NCI-H187 (cell line): ENCODE measurements at regions not wholly inside any gene's neighbourhood (a gene's known extent, or its start where the extent isn't known, plus 50 kb on each side); places are given as distances from the start of the nearest gene placed in this dataset.

ENCODE experiments used
- DNase-seq, 2 experiments: peaks; one replicate each; lab custom pipeline; 2025; lab: John Stamatoyannopoulos, UW

DNA sequence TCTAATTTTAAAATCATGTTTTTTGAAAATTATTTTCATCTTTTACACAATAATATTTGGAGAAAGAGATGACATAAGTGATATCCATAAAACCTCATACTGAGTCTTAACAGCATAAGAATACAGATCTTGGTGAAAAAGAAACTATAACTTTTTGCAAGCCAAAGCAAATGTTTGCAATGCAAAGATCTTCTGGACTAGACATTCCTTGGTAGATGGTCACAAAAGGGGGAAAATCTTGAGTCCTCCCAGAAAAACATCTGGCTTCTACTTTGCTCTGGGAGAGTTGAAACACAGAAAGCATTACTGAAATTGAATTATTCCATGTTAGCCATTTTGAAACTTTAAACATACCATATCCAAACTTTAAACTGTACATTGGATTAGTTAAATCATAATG lies 308.2 kb downstream of the ANXA1 start:
- no peak for DNase-seq

DNA sequence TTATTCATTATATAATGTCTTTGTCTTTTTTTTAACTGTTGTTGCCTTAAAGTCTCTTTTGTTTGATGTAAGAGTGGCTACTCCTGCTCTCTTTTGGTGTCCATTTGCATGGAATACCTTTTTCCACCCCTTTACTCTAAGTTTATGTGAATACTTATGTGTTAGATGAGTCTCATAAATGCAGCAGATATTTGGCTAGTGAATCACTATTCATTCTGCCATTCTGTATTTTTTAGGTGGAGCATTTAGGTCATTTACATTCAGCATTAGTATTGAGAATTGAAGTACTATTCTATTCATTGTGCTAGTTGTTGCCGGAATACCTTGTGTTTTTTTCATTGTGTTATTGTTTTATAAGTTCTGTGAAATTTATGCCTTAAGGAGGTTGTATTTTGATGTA lies 317.1 kb downstream of the ANXA1 start:
- DNase-seq = no peak

DNA sequence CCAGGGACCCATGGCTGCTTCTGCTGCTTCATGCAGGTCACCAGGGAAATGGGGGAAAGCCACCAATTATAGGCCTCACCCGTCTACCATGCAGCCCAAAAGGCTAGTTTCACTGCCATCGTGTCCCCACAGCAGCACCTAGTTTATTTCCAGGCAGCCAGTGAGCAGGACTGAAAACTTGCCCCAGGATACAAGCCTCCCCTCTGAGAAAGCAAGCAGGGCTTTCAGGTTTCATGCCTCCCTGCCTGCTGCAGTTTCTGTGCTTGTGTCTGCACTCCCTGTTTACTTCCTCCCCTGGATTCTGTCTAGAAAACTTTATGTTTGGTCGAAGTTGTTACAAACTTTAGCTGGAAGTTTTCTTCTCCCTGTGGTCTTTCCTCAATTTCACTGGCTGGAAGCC lies 319.1 kb downstream of the ANXA1 start:
- no peak for DNase-seq

DNA sequence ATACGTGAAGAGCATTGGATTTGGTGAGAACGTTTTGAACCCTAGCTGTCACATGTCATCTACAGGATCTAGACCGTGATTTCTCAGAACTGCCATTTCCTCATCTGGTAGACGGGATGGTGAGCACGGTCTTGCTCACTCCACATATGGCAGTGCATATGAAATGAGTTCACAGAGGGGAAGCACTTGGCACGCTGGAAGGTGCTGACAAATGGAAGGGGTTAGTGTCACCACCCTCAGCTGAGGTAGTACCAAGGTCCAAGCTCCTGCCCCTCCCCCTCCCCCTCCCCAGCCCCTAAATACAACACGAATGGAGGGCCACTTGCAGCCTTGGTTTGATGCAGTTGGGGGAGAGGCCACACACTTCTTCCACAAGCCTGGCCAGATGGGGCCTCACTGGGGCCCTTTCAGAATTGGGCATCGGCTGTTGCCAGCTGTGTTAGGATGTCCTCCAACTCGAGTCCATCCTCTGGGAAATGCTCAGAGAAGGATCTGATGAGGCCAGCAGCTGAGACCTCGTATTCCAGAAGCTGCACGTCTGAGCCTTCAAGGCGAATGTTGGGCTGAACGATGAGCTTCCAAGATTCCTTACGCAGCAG lies 322.4 kb downstream of the ANXA1 start:
- no peak for DNase-seq

DNA sequence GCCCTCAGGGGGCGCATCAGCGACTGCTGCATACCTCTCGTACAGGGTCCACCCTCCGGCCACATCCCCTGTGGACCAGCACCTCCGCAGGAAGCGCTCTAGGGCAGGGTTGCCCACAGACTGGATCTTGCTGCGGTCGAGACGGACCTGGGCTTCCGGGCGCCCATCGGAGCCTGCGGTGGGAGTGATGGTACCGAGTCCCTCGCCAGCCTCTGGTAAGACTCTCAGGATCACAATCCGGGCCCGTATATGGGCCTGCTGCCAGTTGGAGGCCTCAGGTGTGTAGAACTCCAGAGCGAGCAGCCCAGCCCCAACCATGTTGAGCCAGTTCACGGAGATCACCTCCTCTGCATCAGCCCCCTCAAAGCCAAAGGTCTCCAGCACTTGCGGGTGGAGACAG lies 323.0 kb downstream of the ANXA1 start:
- DNase-seq = no peak

DNA sequence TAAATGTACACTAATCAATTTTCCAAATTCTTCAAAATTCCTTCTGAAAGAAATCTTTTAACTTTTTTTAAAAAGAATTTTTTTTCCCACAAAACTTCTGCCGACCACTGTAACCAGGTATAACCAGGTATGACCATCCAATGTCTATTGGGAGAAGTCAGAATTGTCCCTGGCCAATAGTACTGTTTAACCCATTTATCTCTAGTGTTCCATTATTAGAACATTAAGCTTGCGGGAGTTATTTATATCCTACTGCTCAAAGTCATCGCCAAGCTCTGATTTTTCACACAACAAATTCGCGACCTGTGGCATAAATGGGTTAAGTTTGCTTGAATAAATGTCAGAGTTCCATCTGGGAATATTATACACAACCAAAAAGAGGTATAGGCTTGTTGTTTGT lies 343.2 kb downstream of the ANXA1 start:
- no peak for DNase-seq

DNA sequence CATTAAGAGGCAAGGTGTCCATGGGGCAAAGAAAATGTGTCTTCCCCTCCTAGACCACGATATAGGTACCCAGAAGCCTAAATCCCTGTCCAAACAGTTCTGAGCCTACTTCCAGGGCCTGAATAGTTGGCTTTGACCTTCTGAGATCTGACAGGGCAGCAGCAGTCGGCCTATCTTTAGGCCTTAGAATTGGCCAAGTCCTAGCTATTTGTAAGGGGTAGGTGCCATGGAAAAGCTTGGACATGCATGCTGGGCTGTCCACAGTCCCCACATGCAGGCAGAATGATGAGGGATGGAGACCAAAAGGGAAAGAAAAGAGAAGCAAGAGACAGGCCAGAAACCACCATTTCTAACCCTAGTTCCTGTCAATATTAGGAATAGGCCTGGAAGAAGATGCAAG lies 346.1 kb downstream of the ANXA1 start:
- no peak for DNase-seq

DNA sequence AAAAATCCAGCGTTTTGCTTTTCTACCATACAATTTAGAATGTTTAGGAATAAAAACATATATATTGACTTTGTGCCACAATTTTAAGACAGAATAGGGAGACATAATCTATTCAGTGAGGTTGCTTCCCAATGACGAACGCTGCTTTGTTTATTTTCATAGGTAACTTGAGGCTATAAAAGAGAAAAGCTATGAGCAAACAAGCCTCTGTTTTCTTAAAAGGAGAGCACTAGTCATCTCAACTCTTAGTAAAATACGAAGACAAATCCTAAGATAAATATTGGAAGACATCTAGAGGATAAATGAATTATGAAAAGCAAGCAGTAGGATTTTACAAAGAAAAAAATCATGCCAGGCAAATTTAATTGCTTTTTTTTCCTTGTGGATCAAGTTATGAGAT lies 363.6 kb downstream of the ANXA1 start:
- DNase-seq = no peak

DNA sequence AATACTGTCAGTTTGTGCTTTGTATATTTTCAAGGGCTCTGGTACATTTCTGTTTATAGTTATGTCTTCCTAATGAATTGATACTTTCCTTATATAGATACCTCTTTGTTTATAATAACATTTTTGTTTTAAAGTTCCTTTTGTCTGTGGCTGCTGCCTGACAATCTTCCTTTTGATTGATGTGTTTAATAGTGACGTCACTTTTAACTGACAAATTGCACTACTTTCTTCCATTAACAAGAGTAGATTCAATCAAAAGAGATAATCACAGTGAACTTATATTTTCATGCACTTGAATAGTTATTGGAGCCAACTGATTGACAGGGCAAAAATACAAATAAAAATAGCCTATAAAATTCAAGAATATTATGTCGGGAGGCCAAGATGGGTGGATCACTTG lies 371.7 kb downstream of the ANXA1 start:
- DNase-seq = no peak

DNA sequence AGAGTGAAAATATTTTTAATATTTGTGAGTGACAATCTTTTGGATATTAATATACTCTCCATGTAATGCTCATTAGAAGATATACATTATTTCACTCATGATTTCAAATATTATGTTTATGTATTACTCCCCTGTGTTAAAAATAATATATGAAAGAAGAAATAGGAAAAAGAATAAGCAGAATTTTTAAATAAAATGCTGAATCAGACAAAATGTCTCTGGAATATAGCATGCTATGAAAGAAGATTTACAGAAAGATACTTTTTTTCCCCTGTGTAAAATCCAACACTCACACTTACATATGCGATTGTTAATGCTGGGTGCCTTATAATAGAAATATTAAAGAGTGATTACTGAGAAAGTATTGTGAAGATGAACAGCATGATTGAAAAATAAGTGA lies 373.7 kb downstream of the ANXA1 start:
- DNase-seq = no peak

DNA sequence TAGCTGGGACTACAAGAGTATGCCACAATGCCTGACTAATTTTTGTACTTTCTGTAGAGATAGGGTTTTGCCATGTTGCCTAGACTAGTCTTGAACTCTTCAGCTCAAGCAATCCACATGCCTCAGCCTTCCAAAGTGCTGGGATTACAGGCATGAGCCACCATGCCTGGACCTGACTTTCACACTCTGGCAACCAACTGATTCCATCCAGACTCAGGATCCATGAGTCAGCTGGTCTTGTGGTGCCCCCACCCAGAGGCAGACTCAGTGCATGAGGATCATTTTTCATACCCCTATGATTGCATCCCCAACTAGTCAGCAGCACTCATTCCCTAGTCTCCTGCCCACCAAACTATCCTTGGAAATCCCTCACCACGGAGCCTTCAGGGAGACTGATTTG lies 375.9 kb downstream of the ANXA1 start:
- DNase-seq = no peak

DNA sequence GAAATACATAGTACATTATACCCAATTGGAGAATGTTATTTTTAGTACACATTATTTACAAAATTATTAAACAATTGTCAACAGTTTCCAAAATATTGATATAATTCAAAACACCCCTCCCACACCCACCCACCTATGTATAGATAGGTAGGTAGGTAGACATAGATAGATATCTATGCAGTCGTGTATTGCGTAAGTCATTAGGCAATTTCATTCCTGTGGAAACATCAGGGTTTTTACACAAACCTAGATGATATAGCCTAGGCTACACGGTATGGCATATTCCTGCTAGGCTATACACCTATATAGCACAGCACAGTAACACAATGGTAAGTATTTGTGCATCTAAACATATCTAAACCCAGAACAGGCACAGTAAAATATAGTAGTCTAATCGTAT lies 377.3 kb downstream of the ANXA1 start:
- DNase-seq = no peak

DNA sequence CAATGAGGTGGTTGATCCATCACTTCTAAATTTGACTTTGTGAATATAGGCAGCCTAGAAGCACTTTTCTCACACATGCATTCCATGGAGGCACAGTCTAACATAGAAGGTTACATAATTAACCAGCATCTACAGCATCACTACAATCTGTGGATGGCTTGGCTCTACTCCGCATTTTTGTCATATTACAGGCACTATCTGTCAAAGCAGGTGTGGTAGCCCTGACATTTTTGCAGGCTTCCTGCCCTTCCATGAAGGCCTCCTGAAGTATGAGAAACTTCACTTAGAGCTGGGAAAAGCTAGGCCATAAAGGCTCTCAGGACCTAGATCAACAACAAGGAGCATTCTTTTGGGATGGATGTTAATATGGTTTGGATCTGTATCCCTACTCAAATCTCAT lies 378.0 kb downstream of the ANXA1 start:
- DNase-seq = no peak

DNA sequence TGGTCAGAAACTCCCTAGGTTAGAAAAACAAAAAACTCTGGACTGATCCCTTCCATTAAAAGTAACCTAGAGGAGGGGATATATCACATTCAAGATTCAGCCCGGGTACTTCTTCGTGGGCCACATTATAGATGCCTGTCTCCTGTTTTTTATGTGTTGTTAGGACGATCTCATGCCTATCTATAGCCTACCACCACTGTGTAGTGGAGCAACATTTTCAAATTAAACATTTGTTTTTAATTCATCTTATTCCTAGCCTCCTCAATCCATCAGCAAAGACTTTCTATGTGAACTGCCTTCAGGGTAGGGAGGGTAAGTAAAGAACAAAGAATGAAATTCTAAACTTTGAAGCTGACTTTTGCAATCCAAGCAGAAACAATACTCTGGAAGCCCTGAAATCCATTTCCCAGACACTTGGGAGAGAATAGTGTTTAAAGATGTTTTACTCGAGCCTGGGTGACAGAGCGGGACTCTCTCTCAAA lies 379.4 kb downstream of the ANXA1 start:
- no peak for DNase-seq

DNA sequence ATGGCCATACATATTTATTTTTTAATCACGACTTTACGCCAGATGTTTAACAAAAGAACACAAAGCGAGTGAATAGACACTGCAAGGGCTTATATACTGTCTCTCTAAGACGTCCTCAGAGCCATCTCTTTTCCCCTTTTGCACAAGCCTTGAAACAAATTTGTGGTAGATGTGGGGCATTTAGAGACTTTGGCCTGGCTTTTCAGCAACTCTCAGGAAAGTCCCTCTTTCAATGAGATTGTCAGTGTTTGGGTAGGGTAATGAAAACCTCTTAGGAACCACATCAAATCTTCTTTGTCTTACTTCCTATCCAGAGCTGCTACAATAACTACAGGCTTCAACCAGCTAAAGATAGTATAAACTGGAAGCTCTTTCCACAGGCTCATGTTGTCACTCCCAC lies 380.0 kb downstream of the ANXA1 start:
- no peak for DNase-seq

DNA sequence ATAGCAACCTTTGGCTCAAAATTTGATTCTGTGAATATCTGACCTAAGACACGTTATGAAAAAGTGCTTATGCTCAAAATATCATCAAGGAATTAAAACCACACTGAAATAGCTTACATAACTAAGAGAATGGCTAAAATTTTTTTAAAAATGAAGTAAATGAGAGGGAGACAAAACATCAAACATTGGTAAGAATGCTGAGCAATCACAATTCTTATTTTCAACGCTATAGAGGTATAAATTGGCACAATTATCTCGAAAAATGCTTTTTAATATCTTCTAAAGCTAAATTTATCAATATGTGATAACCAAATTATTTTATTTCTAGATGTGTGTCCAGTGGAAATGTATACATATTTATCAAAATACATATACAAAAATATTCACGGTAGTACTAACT lies 381.3 kb downstream of the ANXA1 start:
- no peak for DNase-seq

DNA sequence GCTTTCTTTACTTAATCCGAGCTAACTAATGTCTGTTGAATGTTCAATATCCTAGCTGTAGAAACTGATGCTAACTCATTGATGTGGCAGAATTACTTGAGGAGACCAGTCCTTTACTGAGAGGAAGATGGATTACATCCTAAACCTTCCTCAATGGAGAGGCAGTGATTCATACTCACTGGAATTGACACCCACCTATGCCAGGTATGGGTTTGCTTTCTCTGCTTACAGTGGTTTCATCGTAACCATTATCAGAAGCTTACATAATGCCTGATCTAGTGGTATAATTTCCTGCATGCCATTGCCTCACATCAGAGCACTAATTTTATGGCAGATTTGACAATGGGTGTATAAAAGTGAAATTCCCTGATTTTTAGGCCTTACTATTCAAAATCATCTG lies 384.7 kb downstream of the ANXA1 start:
- no peak for DNase-seq

DNA sequence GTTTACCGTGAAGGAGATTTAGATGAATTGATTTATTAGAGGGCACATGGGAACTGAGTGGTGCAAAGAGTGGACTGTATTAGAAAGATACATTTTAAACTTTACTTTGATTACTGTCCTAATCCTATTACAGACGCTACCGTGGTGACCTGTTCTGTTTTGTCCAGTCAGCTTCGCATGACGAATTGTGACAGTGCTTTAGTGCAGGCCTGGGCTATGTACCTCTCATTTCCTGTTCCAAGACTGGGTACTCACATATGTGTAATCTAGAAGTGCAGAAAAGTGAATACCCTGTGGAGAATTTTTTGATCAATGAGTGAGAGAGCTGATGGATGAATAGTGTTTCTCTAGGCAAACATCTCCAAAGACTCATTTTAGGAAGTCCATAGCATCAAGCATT lies 385.9 kb downstream of the ANXA1 start:
- DNase-seq = no peak

DNA sequence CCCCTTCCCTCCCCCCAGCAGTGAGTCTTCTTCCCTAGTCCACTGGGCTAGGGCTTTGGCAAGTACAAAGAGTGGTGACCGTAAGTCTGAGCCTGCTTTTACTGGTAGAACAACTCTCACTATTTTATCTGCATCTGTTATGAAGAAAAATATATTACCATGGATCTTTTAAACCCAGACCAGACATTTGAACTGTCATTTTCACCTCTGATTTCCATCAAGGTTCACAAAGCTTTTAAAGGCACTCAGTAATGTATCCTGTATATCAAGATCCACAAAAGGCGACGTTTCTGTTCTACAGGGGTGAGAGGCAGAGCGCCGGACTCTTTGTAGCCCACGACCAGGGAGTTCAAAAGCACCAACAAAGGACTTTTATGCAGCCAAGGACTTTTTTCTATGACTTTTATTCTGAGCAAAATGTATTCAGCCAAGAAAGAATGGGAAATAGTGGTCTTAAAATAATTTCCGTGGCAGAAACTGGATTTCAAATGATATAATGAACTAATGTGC lies 388.3 kb downstream of the ANXA1 start:
- DNase-seq = no peak

DNA sequence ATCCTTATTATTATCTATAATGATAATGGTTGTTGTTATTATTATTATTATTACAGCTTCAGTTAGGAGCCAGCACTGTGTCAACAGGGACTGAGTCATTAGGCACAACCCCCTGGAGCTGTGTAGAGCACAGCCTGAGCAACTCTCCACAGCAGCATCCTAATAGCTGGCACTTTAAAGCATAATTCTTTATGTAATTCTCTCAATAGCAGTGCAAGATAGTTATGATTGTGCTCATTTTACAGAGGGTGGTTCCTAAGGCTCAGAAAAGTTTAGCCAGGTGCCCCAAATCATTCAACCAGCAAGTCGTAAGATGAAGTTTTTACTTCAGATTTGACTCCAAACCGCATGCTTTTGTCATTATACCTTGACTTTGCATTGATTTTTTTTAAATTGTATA lies 390.3 kb downstream of the ANXA1 start:
- DNase-seq = no peak

DNA sequence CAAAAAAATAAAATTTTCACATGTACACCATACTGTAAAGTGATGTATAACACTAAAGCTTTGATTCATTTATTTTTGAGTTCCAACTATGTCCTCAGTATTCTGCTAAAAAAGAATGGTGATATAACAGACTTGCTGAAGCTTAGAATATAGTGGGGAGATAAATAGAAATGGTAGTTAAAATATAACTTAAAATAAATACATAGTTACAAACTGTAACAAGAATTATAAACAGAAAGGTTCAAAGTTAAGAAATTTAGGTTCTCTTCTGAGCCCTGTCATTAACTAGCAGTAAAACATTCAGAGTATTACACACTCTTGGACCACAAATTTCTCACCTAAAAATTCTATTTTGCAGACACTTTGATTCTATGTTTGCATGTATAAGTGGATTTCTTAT lies 392.1 kb downstream of the ANXA1 start:
- DNase-seq = no peak

DNA sequence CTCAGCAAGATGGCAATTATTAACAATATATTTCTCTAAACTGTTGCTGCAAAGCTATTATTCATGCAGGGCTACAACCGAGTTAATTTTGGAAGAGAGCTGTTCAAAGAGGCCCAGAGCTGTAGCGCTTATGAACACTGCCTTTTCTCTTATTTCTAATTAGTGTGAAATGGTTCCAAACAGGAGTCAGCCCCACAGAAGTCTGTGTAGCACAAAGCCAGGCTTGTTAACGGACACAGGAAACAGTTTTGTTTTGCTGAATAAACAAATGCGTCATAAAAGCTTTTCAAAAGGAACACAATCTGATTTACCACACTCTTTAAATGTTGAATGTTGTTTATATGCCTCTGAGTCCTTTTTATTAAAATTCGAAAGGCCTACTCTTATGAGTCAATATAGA lies 396.5 kb downstream of the ANXA1 start:
- no peak for DNase-seq

DNA sequence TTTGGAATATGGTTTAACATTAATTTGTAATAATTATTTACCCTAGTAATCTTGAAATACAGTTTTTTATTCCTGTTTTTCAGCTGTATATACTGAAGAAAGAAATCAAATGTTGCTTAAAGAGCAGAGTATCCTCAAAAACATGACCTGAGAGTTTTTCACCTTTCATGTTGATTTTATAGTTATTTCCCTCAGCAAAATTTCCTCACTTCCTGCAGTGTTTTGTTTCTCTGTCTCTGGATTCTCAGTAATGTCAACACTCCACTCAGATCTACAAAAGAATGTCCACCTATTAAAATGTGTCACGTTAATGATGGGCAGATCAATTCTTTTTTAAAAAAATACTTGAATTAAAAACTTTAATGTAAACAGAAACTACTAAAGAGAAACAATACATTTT lies 398.3 kb downstream of the ANXA1 start:
- no peak for DNase-seq

DNA sequence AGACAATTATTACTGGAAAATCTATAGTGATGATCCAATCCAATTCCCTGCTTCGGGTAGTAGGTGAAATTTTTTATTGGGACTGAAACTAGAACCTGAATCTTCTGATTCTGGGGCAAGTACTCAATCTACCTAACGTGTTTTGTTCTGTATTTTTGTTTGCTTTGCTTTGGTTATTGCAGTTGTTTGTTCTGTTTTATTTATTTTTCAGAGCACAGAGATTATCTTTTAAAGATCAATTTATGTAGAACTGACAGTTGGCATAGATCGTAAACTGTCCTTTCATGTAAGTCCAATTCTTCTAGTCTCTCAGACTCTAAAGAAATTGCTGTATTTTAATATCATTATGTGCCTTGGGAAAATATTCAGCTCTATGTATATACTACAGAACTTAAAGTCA lies 401.6 kb downstream of the ANXA1 start:
- no peak for DNase-seq

DNA sequence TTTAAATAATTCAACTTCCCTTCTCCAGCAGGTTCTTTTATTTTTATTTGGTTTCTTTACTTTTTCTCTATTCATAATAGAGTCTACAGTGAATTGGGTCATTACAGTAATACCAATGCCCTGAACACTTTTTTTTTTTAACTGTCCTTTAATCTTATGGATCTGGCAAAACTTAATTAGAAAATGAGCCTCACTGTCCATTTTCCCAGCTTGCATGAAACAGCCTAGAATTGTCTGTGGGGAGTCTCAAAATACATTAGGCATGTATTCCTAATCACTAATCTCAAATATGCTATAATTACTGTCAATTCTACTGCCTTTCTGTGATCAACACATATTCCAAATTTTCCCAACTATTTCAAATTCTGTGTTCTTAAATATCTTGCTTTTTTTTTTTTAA lies 406.8 kb downstream of the ANXA1 start:
- DNase-seq = no peak
